ENCODE measurements at regions not wholly inside any gene's neighbourhood (a gene's known extent, or its start where the extent isn't known, plus 50 kb on each side); places are given as distances from the start of the nearest gene placed in this dataset.
"Not testable (repeated sequence)": the region's sequence is repeated elsewhere in the genome, so short reads cannot be mapped to it uniquely, and the experiment has no call there.

DNA sequence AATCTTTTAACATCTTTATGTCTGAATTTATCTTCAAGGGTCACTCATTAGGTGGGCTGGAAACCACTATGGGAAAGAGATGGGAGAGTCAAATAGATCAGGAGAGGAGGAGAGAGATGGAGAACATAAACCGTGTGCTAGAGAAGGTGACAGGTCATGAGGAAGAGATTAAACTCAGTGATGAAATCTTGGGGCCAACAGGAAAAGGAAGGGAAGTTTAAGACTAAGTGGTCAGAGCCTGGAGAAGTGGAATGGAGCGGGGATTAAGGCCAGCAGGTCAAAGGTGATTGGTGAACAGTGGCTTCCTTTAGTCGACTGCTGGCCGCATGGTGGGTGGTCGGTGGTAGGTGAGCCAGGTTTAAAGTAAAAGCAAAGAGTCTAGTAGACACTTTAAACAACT lies 169.3 kb upstream of the IVNS1ABP start:
- FAIRE-seq (no peak), DNase-seq (ENCODE audit: extremely low spot score, insufficient read length, low read depth) (no peak)

DNA sequence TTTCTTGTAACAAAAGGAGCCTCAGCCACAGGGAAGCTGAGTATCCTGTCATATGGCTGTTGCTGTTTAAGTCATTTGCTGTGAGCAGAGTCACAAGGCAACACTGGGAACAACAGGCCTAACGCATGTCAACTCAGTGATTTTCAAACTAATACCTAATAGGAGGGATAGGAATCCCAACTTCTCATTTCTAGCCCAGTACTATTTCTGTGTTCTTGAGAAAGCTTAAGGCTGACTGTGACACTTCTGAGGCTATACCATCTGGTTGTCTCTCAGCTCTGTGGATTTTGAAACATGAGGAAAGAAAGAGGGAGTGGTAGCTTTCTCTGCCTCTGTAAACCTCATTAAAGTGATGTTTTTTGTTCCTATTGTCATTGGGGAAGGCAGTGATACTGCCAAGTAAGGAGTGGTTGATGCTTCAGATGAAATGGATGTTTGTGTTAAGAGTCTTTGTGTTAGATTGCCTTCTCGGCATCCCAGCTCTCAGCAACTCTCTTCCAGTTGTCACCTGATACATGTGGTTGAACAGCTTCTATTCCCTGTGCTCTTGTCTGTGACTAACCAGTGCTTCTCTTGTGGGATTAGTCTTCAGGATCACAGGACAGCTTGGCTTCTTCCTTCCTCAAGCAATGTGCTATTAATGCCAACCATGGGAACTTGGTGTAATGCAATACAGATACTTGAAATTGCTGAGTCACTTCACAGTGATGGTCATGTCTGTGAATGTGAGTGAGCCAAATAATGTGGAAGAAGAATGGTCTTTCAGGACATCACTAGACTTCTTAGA lies 166.8 kb upstream of the IVNS1ABP start:
- FAIRE-seq (no peak), DNase-seq (ENCODE audit: extremely low spot score, insufficient read length, low read depth) (no peak)

DNA sequence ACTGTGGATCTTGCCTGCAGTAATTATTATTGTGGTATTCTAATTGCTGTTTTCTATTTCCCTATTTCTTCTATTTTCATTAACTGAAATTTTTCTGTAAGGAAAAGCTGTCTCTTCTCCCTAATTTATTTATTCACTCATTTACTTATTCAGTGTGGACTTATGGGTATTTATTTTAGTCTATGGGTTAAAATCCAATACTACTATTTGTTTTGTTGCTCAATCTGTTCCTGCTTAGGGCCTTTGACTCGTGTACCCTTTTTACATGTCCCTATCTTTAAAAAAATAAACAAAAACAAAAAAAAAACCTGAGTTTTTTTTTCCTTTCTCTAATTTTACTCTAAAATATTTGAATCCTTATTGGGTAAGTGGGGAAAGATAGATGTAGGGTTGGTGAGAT lies 166.2 kb upstream of the IVNS1ABP start:
- no peak for FAIRE-seq

DNA sequence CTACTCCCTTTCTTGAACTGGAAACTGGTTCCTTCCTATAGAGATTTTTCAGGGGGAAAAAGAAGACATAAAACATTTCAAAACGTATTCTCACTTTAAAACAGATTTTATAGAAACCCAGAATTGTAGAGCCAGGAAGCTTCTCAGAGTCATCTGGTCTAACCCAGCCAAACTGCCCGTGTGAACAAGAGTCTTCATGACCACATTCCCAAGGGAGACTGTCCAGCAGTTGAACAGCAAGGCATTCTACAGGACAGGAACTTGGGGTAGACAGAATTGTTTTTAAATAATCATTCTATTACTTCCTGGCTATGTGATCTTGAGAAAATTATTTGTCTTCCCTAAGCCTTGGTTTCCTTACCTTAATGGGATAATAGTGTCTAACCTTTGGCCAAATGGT lies 163.5 kb upstream of the IVNS1ABP start:
- FAIRE-seq = no peak
- DNase-seq (ENCODE audit: extremely low spot score, insufficient read length, low read depth) = no peak

More for the DNA sequence above, 166.2 kb upstream of the IVNS1ABP start:
- no peak for DNase-seq (ENCODE audit: extremely low spot score, insufficient read length, low read depth)

DNA sequence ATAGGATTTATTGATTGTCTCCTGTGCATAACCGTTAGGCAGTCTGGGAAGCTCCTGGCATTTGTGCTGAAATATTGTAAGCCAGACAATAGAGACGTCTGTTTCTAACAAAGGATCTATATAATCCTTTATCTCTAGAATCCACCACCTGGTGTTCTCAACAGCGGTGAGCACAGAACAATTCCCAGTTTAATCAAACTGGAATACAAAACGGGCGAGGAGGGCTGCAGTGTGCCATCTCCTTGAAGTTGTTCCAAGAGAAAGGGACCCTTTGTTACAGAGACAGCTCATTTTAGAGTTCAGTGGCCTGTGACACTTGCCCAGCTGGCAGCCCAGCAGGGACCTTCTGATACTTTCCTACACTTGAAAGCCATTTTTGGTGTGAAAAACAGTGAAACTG lies 162.8 kb upstream of the IVNS1ABP start:
- no peak for FAIRE-seq
- DNase-seq (ENCODE audit: extremely low spot score, insufficient read length, low read depth) = no peak

DNA sequence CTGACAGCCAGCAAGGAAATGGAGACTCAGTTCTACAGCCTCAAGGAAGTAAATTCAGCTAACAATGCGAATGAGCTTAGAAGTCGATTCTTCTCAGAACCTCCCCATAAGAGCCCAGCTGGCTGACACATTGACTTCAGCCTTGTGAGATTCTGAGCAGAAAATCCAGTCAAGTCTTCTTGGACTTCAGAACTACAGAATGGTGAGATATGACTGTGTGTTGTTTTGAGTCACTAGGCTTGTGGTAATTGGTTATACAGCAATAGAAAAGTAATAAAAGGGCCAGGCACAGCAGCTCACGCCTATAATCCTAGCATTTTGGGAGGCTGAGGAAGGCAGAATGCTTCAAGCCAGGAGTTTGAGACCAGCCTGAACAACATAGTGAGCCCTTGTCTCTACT lies 161.8 kb upstream of the IVNS1ABP start:
- FAIRE-seq (no peak), DNase-seq (ENCODE audit: extremely low spot score, insufficient read length, low read depth) (no peak)

DNA sequence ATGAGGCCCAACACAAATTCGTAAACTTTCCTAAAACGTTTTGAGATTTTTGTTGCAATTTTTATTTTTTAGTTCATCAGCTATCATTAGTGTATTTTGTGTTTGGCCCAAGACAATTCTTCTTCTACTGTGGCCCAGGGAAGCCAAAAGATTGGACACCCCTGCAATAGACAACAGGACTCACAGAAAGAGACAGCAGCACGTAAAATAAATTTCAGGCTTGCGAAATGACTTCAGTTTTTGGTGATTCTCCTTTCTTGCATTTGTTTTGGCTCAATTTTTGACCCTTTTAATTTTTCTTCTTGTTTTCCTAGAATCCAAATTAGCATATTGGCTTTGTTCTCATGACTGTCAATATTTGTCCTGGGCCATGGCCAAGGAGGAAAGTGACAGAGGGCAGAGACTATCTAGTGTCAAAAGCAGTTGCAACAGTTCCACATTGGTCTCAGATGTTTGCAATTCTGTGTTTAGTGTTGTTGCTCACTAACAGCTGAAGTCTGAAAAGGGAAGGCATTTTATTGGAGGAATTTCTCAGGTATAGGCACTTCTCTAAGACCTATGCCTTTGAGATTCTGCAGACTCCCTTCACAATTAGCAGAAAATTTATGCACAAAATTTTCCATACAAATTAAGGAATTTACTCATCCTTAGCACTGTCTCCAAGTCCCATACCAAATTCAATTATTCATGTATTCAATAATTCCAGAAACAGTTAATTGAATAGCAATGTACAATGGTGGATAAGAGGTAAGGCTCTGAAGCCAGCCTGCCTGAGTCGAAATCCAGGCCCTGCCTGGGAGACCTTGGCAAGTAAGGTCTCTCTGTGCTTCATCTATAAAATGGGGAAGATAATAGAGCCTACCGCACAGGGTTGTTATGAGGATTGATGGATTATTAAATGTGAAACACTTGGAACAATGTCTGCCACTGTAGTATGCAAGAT lies 160.9 kb upstream of the IVNS1ABP start:
- FAIRE-seq = no peak
- DNase-seq (ENCODE audit: extremely low spot score, insufficient read length, low read depth) = no peak

DNA sequence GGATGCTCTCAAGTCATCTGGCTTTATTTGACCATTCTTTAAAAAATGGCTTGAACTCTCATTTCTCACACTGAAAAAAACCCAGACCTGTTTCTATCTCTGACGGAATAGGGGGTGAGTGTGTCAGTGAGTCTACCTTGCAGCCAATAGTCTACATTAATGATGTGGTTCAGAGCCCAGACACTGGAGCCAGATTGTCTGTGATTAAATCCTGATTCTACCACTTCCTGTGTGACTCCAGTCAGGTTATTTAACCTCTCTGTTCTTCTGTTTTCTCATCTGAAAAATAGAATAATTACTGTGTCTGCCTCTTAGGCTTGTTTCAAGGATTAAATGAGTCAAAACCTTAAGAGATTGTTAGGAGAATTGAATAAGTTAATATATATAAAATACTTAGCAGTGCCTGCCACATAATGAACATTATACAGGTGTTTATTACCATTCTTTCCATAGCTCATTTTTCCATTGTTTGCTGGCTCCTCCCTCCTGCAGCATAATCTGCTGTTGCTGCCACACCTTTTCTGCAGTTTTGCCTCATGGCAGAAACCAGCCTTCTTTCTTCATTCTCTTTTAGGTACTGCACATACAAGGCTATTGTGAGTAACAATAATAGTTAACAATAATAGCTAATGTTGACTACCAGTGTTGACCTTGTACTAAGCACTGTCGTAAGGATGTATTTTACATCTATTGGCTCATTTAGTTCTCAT lies 157.6 kb upstream of the IVNS1ABP start:
- DNase-seq (ENCODE audit: extremely low spot score, insufficient read length, low read depth) = no peak
- FAIRE-seq = no peak

DNA sequence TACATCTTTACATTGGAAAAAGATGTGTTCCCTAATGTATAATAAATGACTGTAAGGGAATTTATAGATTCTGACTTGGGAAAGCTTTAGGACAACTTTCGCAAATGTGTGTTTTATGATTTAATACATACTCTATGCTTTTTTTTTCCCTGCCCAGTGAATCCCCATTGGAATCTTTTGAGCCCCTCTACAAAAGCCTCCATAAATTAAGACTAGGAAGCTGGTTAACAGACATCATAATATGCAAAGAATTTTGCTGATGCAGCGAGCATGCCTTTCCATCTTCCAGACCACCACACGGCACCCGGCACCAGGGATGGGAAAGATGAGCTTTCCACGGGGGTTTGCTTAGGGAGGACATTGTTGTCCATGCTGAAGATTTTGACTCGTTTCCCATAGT lies 156.1 kb upstream of the IVNS1ABP start:
- DNase-seq (ENCODE audit: extremely low spot score, insufficient read length, low read depth) (no peak), FAIRE-seq (no peak)

DNA sequence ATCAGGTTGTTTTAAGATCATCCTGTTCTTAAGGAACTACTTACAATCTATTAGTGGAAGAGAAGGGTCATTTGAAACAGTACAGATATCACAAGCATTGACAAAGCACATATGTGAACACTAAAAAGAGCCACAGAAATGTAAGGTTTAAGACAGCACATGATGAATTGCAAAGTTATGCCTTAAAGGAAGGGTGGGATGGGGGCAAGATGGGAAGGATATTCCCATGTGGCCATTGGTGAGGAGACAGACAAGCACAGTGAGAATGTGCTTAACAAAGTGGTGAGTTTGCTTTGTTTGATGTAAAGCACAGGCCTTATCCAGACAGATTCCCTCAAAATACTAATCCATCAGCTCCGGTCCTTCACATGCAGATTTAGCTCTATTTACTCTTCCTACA lies 151.6 kb upstream of the IVNS1ABP start:
- DNase-seq (ENCODE audit: extremely low spot score, insufficient read length, low read depth) = no peak
- FAIRE-seq = no peak

DNA sequence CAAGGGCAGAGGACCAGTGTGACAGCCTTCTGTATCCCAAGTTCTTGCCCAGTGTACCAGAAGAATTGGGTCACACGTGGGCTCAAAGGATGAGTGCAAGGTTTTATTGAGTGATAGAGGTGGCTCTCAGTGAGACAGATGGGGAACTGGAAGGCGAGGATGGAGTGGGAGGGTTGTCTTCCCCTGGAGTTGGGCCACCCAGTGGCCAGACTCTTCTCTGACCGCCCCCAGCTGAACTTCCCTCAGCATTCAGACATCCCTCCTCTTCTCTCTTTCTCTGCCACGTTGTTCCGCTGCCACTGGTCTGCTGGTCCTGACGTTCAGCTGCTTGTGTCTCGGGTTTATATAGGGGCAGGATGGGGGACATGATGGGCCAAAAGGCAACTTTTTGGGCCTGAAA lies 150.1 kb upstream of the IVNS1ABP start:
- FAIRE-seq (no peak), DNase-seq (ENCODE audit: extremely low spot score, insufficient read length, low read depth) (no peak)

DNA sequence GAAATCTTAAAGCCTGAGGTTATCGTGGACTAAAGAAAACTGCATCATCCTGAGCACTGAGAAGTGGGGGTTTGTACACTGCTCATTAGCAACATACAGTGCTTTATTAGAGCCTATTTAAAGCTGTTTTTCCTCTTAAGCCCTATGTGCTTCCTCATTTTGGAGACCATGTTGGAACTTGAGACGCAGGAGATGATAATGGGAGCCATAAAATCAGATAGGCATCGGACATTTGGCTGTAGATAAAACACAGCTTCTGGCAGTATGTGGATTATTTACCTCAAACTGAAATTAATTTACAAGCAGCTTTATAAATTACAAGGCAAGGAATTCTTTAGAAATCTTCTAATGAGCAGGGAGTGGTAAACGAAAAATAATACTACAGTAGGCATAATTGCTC lies 147.7 kb upstream of the IVNS1ABP start:
- no peak for DNase-seq (ENCODE audit: extremely low spot score, insufficient read length, low read depth)
- FAIRE-seq = no peak

DNA sequence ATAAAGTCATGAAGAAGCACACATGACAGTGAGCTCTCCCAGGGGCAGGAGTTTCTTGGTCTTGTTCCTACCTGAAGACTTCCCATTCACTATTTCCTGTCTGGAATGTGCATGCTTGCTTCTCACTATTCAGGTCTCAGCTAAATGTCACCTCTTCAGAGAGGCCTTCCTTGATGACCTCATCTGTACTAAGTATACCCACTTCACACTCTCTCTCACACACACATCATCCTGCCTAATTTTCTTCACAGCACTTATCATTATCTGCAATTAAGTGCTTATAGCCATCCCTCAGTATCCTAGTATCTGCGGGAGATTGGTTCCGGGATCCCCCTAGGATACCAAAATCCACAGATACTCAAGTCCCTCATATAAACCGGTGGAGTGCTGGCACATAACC lies 146.4 kb upstream of the IVNS1ABP start:
- no peak for DNase-seq (ENCODE audit: extremely low spot score, insufficient read length, low read depth)
- FAIRE-seq = no peak

DNA sequence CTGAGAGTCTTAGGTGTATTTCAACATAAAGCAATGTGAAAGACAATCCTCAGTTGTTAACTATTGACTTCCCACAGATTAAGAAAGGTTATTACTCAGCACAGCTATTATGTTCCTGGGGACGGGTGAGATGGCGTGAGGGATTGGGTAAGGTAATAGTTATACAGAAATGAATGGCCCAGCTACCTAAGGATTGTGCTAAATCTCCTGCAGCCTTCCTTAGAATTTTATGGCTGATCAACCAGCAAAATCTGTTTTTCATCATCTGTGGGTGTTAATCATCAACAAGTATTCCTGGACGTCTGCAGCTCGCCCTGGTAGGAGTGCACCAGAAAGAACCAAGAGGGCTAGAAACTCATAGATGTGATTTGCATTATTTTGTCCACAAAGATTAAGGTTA lies 146.0 kb upstream of the IVNS1ABP start:
- FAIRE-seq (no peak), DNase-seq (ENCODE audit: extremely low spot score, insufficient read length, low read depth) (no peak)

DNA sequence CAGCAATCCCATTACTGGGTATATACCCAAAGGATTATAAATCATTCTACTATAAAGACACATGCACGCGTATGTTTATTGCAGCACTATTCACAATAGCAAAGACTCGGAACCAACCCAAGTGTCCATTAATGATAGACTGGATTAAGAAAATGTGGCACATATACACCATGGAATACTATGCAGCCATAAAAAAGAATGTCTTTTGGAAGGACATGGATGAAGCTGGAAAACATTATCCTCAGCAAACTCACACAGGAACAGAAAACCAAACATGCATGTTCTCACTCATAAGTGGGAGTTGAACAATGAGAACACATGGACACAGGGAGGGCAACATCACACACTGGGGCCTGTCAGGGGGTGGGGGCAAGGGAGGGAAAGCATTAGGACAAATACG lies 143.7 kb upstream of the IVNS1ABP start:
- not testable (repeated sequence) for DNase-seq (ENCODE audit: extremely low spot score, insufficient read length, low read depth); FAIRE-seq

DNA sequence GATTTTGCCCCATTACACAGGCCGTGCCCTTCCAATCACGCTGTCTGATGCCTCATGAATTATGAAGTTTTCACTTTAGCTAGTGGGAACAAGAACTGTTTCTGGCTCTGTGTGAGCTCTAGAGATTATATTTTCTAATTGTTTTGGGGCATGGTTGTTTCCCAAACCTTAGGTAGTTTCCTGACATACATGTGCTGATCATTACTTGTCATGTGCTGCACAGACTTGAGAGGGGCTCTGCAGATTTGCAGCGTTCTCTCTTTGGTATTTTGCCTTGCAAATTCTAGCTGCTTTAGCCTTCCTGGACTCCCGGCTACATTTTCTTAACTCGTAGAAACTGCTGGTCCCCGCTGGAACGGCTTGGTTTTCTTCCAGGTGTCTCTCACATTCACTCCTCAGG lies 142.1 kb upstream of the IVNS1ABP start:
- DNase-seq (ENCODE audit: extremely low spot score, insufficient read length, low read depth) = no peak
- FAIRE-seq = no peak

DNA sequence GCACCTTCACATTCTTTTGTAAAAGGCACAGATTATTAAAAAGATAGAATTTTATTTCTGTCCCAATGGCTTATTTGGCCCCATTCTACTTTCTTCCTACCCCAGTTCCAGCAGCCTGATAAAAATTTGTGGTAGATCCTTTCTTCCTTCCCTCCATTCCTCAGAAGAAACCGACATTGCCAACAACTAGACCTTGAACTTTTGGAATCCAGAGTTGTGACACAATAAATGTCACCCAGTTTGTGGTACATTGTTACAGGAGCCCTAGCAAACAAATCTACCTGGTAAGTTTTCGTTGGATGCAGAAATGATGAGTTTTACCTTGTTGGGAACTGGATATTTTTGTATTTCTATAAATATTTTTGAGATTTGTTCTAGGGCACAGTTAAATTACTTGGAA lies 141.6 kb upstream of the IVNS1ABP start:
- no peak for FAIRE-seq
- DNase-seq (ENCODE audit: extremely low spot score, insufficient read length, low read depth) = no peak

DNA sequence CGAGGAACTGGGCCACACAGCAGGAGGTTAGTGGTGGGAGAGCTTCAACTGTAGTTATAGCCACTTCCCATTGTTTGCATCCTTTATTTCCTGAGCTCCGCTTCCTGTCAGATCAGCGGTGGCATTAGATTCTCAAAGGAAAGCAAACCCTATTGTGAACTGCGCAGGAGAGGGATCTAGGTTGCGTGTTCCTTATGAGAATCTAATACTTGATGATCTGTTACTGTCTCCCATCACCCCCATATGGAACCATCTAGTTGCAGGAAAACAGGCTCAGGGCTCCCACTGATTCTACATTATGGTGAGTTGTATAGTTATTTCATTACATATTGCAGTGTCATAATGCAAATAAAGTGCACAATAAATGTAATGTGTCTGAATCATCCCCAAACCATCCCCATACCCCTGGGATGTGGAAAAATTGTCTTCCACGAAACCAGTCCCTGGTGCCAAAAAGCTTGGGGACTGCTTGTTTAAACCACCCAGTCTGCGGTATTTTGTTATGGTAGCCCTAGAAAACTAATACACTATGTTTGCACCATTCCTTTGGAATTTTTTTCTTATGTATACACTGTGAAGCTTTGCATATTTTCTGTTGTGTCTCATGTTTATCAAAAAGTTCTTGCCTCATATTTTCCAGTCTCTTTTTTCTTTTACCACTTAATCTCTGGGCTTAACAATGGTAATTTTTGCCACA lies 136.6 kb upstream of the IVNS1ABP start:
- DNase-seq (ENCODE audit: extremely low spot score, insufficient read length, low read depth) = no peak
- no peak for FAIRE-seq

DNA sequence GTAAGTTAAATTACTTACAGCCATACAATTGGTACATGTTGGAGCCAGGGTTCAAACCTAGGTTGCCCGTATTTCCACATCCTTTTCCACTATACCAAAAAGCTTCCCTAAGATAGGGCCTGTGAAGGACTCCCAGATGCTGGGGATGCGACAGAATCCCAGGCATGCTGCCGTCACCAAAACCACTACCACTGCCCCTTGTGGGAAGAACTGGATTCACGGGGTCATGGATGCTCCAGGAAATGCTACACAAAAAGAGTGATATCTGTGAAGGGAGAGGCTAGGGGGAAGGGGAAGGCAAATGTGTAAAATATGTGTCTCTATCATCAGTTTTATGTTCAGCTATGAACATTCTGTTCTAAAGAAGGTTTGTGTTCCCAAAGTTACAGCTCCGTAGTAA lies 133.9 kb upstream of the IVNS1ABP start:
- FAIRE-seq (no peak), DNase-seq (ENCODE audit: extremely low spot score, insufficient read length, low read depth) (no peak)

Measured in GM18507 (cell line).